ENCODE measurements at regions not wholly inside any gene's neighbourhood (a gene's known extent, or its start where the extent isn't known, plus 50 kb on each side); places are given as distances from the start of the nearest gene placed in this dataset.

DNA sequence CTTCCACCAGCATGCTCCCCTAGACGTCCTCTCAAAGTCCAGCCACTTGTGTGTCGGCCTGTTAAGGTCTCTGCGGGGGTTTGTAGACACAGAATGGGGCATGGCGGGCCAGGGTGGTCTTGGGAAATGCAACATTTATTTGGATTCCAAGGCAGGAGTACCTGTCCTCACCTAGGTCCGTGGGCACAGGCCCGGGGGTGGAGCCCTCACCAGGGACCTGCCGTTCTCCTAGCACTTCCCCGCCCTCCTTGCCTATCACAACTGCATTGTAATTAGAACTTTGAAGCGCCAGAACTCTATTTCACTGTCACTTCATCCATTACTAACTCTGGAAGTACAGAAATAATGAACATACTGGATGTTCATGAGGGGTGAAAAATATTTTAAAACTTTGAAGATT is 268.3 kb upstream of the ACTBL2 start:
- H3K27me3 ChIP-seq (replicated peaks in 2 of 5; ENCODE audit: control insufficient read depth in 4 of 5, insufficient read depth in 5 of 5, low read length in 4 of 5) = no peaks in the 10 kb centered on the region
- WGBS (ENCODE audit: insufficient coverage) = over 99% methylated on average over 8 of the region's 9 CpGs
- no peak overlapping the region for H3K4me3 ChIP-seq (ENCODE audit: control insufficient read depth in 1 of 7, extremely low read depth in 1 of 7, insufficient read depth in 4 of 7, low read depth in 2 of 7, low read length in 6 of 7)
- POLR2A ChIA-PET = no interaction called here
- H3K27ac ChIP-seq (ENCODE audit: insufficient read depth in 1 of 2, low read depth in 1 of 2, low read length in 2 of 2, poor library complexity in 1 of 2, severe bottlenecking in 2 of 2) = no peak overlapping the region
- no peaks in the 10 kb centered on the region for H3K9me3 ChIP-seq (ENCODE audit: control extremely low read depth in 1 of 5, control insufficient read depth in 4 of 5, insufficient read depth in 2 of 5, low read depth in 1 of 5, low read length in 4 of 5)
- DNase-seq = no peak
- no peaks in the 10 kb centered on the region for H3K4me1 ChIP-seq (ENCODE audit: control extremely low read depth in 1 of 4, control insufficient read depth in 4 of 4, insufficient read depth in 4 of 4, low read length in 3 of 4)
- no peaks in the 10 kb centered on the region for H3K36me3 ChIP-seq (ENCODE audit: control insufficient read depth in 4 of 4, insufficient read depth in 4 of 4, low read length in 3 of 4)
- CTCF ChIA-PET = no interaction called here

DNA sequence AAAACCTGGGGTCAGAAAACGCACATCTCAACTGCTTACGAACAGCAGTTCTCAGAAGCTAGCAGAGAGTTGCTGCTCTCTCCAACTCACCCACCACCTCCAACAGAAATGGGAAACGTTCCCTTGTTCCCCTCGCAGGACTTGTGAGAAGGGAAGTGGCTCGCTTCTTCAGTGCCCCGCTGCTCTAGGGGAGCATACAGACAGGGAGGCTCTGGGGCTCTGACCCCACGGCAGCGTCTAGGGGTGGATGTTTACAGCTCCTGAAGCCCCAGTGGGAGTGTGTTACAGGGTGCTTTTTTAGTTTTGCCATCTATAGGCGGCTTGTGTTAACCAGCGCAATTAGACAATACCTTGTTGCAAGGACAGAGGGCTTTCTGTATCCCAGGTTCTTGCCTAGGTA is 267.7 kb upstream of the ACTBL2 start:
- no peak overlapping the region for H3K4me3 ChIP-seq (ENCODE audit: control insufficient read depth in 1 of 7, extremely low read depth in 1 of 7, insufficient read depth in 4 of 7, low read depth in 2 of 7, low read length in 6 of 7)
- H3K9me3 ChIP-seq (ENCODE audit: control extremely low read depth in 1 of 5, control insufficient read depth in 4 of 5, insufficient read depth in 2 of 5, low read depth in 1 of 5, low read length in 4 of 5) = no peaks in the 10 kb centered on the region
- ChIA-PET POLR2A (no interaction called here), CTCF (no interaction called here)
- H3K4me1 ChIP-seq (ENCODE audit: control extremely low read depth in 1 of 4, control insufficient read depth in 4 of 4, insufficient read depth in 4 of 4, low read length in 3 of 4) = no peaks in the 10 kb centered on the region
- DNase-seq = no peak
- H3K36me3 ChIP-seq (ENCODE audit: control insufficient read depth in 4 of 4, insufficient read depth in 4 of 4, low read length in 3 of 4) = no peaks in the 10 kb centered on the region
- H3K27ac ChIP-seq (ENCODE audit: insufficient read depth in 1 of 2, low read depth in 1 of 2, low read length in 2 of 2, poor library complexity in 1 of 2, severe bottlenecking in 2 of 2) = no peak overlapping the region
- H3K27me3 ChIP-seq (replicated peaks in 2 of 5; ENCODE audit: control insufficient read depth in 4 of 5, insufficient read depth in 5 of 5, low read length in 4 of 5) = no peaks in the 10 kb centered on the region
- 95% methylated on average over 8 of the region's 10 CpGs for WGBS (ENCODE audit: insufficient coverage)

DNA sequence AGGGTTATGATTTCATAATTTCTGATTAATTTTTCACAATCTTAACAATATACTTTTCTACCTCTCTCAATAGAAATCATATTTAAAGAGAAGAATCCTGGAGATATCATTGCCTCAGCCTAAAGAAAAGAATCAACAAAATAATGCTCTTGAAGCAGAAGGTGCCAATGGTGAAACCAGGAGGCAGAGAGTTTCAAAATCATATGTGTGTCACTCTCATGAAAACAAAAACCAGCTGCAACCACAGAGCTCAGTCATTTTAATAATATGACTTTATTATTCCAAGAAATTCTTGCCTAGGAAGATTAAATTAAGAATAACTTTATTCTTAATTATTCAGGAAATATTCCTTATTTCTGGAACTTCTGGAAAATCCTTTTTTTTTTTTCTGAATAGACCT is 266.8 kb upstream of the ACTBL2 start:
- no peaks in the 10 kb centered on the region for H3K36me3 ChIP-seq (ENCODE audit: control insufficient read depth in 4 of 4, insufficient read depth in 4 of 4, low read length in 3 of 4)
- H3K4me3 ChIP-seq (ENCODE audit: control insufficient read depth in 1 of 7, extremely low read depth in 1 of 7, insufficient read depth in 4 of 7, low read depth in 2 of 7, low read length in 6 of 7) = no peak overlapping the region
- ChIA-PET CTCF (interaction anchor here (0.7 kb wide), 1 partner anchor 247 kb away, joined by 3 read pairs; no protein-coding TSS in a partner anchor), POLR2A (no interaction called here)
- no peaks in the 10 kb centered on the region for H3K27me3 ChIP-seq (replicated peaks in 2 of 5; ENCODE audit: control insufficient read depth in 4 of 5, insufficient read depth in 5 of 5, low read length in 4 of 5)
- H3K4me1 ChIP-seq (ENCODE audit: control extremely low read depth in 1 of 4, control insufficient read depth in 4 of 4, insufficient read depth in 4 of 4, low read length in 3 of 4) = no peaks in the 10 kb centered on the region
- H3K9me3 ChIP-seq (ENCODE audit: control extremely low read depth in 1 of 5, control insufficient read depth in 4 of 5, insufficient read depth in 2 of 5, low read depth in 1 of 5, low read length in 4 of 5) = no peaks in the 10 kb centered on the region
- H3K27ac ChIP-seq (ENCODE audit: insufficient read depth in 1 of 2, low read depth in 1 of 2, low read length in 2 of 2, poor library complexity in 1 of 2, severe bottlenecking in 2 of 2) = no peak overlapping the region
- DNase-seq = no peak

DNA sequence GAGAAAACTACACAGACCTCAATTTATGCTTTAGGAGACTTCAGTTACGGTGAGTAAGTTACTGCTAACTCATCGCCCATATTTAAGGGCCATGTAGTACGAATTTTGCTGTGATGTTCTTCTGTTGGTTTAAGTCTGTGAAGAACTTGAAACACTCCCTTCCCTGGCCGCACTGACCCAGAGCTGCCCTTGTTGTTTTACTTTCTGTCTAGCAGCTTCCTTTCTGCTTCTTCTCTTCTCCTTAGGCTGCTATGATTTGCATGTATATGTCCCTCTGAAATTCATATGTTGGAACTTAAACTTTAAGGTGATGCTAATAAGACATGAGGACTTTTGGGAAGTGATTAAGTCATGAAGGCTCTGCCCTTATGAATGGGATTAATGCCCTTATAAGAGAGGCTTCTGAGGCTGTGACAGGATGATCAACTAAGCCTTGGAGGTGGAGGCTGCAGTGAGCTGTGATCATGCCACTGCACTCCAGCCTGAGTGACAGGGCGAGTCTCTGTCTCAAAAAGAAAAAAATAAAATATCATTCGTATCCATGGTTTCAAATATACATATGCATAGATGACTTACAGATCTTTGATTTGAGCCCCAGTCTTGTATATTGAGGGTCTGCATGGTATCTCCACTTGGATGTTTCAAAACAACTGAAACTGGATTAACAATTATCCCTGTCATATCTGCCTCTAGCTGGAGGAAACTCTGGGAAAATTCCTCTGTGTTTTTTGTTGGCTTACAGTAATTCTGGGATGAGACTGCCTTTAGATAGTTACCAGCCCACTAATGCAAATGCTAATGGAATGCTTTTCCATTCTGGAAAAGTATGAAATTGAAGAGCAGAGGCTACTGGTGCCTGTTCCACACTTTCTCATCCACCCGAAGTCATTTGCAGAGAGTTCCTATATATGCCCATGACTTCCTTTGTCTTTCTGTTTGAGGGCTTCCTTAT is 263.4 kb upstream of the ACTBL2 start:
- 100% methylated on average over 3 of the region's 7 CpGs for WGBS (ENCODE audit: insufficient coverage)
- CTCF ChIA-PET = no interaction called here

DNA sequence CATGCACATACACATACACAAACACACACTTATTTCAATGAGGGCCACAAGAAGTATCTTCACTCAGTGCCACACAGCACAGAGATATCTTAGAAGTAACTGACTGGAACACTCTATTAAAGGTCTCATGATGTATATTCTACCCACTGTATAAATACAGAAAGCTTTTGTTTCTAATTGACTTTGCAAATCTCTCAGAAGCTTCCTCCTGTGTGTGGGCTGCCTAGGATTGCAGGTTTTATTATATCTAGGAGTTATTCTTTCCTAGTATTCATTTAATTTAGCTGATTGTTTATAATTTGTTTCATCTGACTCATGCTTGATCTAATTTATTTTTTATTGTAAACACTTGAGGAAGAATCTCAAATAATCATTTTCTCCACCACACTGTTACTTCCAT is 262.4 kb upstream of the ACTBL2 start:
- Histone ChIP-seq H3K4me3 (ENCODE audit: control insufficient read depth in 1 of 7, extremely low read depth in 1 of 7, insufficient read depth in 4 of 7, low read depth in 2 of 7, low read length in 6 of 7) (no peak overlapping the region), H3K4me1 (ENCODE audit: control extremely low read depth in 1 of 4, control insufficient read depth in 4 of 4, insufficient read depth in 4 of 4, low read length in 3 of 4) (no peaks in the 10 kb centered on the region), H3K27me3 (replicated peaks in 2 of 5; ENCODE audit: control insufficient read depth in 4 of 5, insufficient read depth in 5 of 5, low read length in 4 of 5) (no peaks in the 10 kb centered on the region), H3K9me3 (ENCODE audit: control extremely low read depth in 1 of 5, control insufficient read depth in 4 of 5, insufficient read depth in 2 of 5, low read depth in 1 of 5, low read length in 4 of 5) (no peaks in the 10 kb centered on the region), H3K36me3 (ENCODE audit: control insufficient read depth in 4 of 4, insufficient read depth in 4 of 4, low read length in 3 of 4) (no peaks in the 10 kb centered on the region), H3K27ac (ENCODE audit: insufficient read depth in 1 of 2, low read depth in 1 of 2, low read length in 2 of 2, poor library complexity in 1 of 2, severe bottlenecking in 2 of 2) (no peak overlapping the region)
- CTCF ChIA-PET = interaction anchor here (1.6 kb wide), 1 partner anchor 9 kb away, joined by 3 read pairs; no protein-coding TSS in a partner anchor
- DNase-seq = no peak
- POLR2A ChIA-PET = no interaction called here

More for the DNA sequence above, 263.4 kb upstream of the ACTBL2 start:
- no peaks in the 10 kb centered on the region for H3K36me3 ChIP-seq (ENCODE audit: control insufficient read depth in 4 of 4, insufficient read depth in 4 of 4, low read length in 3 of 4)
- H3K4me1 ChIP-seq (ENCODE audit: control extremely low read depth in 1 of 4, control insufficient read depth in 4 of 4, insufficient read depth in 4 of 4, low read length in 3 of 4) = no peaks in the 10 kb centered on the region
- H3K27me3 ChIP-seq (replicated peaks in 2 of 5; ENCODE audit: control insufficient read depth in 4 of 5, insufficient read depth in 5 of 5, low read length in 4 of 5) = no peaks in the 10 kb centered on the region
- H3K9me3 ChIP-seq (ENCODE audit: control extremely low read depth in 1 of 5, control insufficient read depth in 4 of 5, insufficient read depth in 2 of 5, low read depth in 1 of 5, low read length in 4 of 5) = no peaks in the 10 kb centered on the region
- no peak for DNase-seq
- POLR2A ChIA-PET = no interaction called here
- no peak overlapping the region for H3K27ac ChIP-seq (ENCODE audit: insufficient read depth in 1 of 2, low read depth in 1 of 2, low read length in 2 of 2, poor library complexity in 1 of 2, severe bottlenecking in 2 of 2)
- H3K4me3 ChIP-seq (ENCODE audit: control insufficient read depth in 1 of 7, extremely low read depth in 1 of 7, insufficient read depth in 4 of 7, low read depth in 2 of 7, low read length in 6 of 7) = no peak overlapping the region

DNA sequence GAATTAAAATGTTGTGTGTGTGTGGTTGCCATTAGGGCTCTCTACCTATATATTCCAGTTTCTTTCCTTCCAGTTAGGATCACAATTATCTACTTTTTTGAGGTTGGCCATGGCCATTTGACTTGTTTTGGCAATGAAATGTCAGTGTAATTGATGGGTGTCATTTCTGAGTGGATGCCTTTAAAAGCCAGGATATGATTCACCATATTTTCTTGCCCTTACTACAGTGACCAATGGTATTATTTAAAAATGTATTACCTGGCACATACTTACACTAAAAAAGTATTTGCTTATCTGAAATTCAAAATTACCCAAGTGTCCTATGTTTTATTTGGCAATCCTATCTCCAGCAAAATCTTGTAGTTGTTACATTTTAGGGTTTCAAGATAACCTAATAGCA is 258.7 kb upstream of the ACTBL2 start:
- ChIA-PET CTCF (no interaction called here), POLR2A (interaction anchor here (0.6 kb wide), 1 partner anchor 989 kb away, joined by 4 read pairs; no protein-coding TSS in a partner anchor)
- no peak for DNase-seq
- no peak overlapping the region for H3K4me3 ChIP-seq (ENCODE audit: control insufficient read depth in 1 of 7, extremely low read depth in 1 of 7, insufficient read depth in 4 of 7, low read depth in 2 of 7, low read length in 6 of 7)
- H3K27ac ChIP-seq (ENCODE audit: insufficient read depth in 1 of 2, low read depth in 1 of 2, low read length in 2 of 2, poor library complexity in 1 of 2, severe bottlenecking in 2 of 2) = no peak overlapping the region
- no peaks in the 10 kb centered on the region for H3K36me3 ChIP-seq (ENCODE audit: control insufficient read depth in 4 of 4, insufficient read depth in 4 of 4, low read length in 3 of 4)
- H3K27me3 ChIP-seq (replicated peaks in 2 of 5; ENCODE audit: control insufficient read depth in 4 of 5, insufficient read depth in 5 of 5, low read length in 4 of 5) = no peaks in the 10 kb centered on the region
- H3K9me3 ChIP-seq (ENCODE audit: control extremely low read depth in 1 of 5, control insufficient read depth in 4 of 5, insufficient read depth in 2 of 5, low read depth in 1 of 5, low read length in 4 of 5) = no peaks in the 10 kb centered on the region
- no peaks in the 10 kb centered on the region for H3K4me1 ChIP-seq (ENCODE audit: control extremely low read depth in 1 of 4, control insufficient read depth in 4 of 4, insufficient read depth in 4 of 4, low read length in 3 of 4)

DNA sequence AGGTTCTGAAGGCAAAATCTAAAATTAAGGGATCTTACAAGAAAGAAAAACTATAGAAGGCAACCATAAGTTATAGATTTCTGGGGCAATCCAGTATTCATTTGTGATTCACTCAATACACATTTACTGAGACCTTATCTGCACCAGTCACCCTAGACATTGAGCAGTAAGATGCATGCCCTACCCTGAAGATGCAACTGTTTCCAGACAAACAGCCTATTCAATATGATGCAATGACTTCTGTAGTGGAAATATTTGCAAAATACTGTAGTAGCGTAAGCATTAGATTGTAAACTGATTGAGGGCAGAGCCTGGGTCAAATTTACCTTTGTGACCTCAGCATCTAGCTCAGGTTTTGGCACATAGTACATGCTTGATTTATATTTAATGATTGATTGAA is 256.2 kb upstream of the ACTBL2 start:
- WGBS (ENCODE audit: insufficient coverage) = 80% methylated on average over 1 of the region's 1 CpG
- H3K27me3 ChIP-seq (replicated peaks in 2 of 5; ENCODE audit: control insufficient read depth in 4 of 5, insufficient read depth in 5 of 5, low read length in 4 of 5) = no peaks in the 10 kb centered on the region
- H3K9me3 ChIP-seq (ENCODE audit: control extremely low read depth in 1 of 5, control insufficient read depth in 4 of 5, insufficient read depth in 2 of 5, low read depth in 1 of 5, low read length in 4 of 5) = no peaks in the 10 kb centered on the region
- CTCF ChIA-PET = no interaction called here
- no peak for DNase-seq
- H3K4me3 ChIP-seq (ENCODE audit: control insufficient read depth in 1 of 7, extremely low read depth in 1 of 7, insufficient read depth in 4 of 7, low read depth in 2 of 7, low read length in 6 of 7) = no peak overlapping the region
- H3K36me3 ChIP-seq (ENCODE audit: control insufficient read depth in 4 of 4, insufficient read depth in 4 of 4, low read length in 3 of 4) = no peaks in the 10 kb centered on the region
- H3K4me1 ChIP-seq (ENCODE audit: control extremely low read depth in 1 of 4, control insufficient read depth in 4 of 4, insufficient read depth in 4 of 4, low read length in 3 of 4) = no peaks in the 10 kb centered on the region
- POLR2A ChIA-PET = no interaction called here
- H3K27ac ChIP-seq (ENCODE audit: insufficient read depth in 1 of 2, low read depth in 1 of 2, low read length in 2 of 2, poor library complexity in 1 of 2, severe bottlenecking in 2 of 2) = no peak overlapping the region

Data from common myeloid progenitor, CD34-positive (primary cell).